Gastroesophageal sphincter (tissue), 3 donors: ENCODE measurements at regions not wholly inside any gene's neighbourhood (a gene's known extent, or its start where the extent isn't known, plus 50 kb on each side); places are given as distances from the start of the nearest gene placed in this dataset.

Source experiments
- EP300 ChIP-seq: sonication (generic); formaldehyde crosslinking; IDR thresholded peaks from one replicate; pipeline ENCODE4 v1.6.1; 2017; ENCODE audit warnings: antibody characterized with exemption, mild to moderate bottlenecking
- POLR2A ChIP-seq, 2 donors: fragments of 450-650 bp; IDR thresholded peaks; one replicate each; pipeline ENCODE4 v1.6.1; 2017; ENCODE audit warnings: antibody characterized with exemption in 2 of 2, mild to moderate bottlenecking in 2 of 2, moderate library complexity in 1 of 2
- POLR2AphosphoS5 ChIP-seq: sonication (generic); formaldehyde crosslinking; IDR thresholded peaks from one replicate; pipeline ENCODE4 v1.6.1; 2017; ENCODE audit warnings: antibody characterized with exemption
- TF ChIP-seq, protein P1 (sequence below), 4 experiments: fragments of 200-600 bp in 2 of 4; fragments of 450-650 bp in 2 of 4; sonication (generic) in 1 of 4; IDR thresholded peaks; one replicate each; pipeline ENCODE4 v1.5.1; 2017 to 2019; ENCODE audit warnings: antibody characterized with exemption in 4 of 4, mild to moderate bottlenecking in 2 of 4, moderate library complexity in 2 of 4

DNA sequence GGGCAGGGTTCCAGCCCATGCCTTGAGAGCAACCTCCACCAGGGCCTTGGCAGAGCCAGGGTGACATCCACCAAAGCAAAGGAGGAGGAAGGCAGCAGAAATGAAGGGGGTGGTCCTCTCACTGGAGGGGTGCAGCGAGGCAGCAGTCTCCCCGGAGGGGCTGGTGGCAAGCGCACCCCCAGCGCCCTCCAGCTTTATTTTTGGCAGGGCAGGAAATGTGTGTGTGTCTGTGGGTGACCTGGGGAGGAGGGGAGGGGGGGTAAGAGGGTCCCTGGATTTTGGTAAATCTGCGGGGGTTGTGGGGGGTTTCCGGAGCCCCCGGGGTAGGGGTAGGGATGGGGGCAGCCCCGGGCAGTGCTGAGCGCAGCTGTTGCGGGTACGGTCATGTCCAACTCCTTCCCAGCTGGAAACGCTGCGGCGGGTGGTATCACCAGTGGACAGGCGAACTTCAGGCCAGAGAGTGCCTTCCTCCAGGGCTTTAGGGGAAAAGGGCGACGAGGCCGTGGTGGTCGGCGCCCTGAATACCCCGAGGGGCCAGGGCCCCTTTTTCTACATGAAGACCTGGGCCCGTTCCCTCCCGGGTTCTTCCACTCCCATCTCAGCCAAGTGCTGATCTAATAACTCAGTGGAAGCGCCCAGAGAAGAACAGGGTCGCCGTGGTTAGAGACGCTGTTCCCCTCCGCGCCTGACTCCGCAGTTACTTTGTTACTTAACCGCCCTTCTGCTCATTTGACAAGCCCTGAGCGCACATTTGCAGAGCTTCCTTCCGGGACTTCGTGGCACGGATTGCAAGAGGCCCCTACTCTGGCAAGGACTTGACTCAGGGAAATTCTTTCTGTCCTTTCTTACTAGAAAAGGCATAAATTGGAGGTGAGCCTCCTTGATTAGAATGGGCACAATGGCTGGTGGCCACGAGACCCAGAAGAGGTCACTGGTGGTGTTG, 55.2 kb downstream of the FOS start:
- TF ChIP-seq POLR2A (IDR thresholded peaks at IDR 0.05) (peak; percentile 25 to 28), POLR2AphosphoS5 (no peak), EP300 (no peak)
- TF ChIP-seq, protein P1, sequence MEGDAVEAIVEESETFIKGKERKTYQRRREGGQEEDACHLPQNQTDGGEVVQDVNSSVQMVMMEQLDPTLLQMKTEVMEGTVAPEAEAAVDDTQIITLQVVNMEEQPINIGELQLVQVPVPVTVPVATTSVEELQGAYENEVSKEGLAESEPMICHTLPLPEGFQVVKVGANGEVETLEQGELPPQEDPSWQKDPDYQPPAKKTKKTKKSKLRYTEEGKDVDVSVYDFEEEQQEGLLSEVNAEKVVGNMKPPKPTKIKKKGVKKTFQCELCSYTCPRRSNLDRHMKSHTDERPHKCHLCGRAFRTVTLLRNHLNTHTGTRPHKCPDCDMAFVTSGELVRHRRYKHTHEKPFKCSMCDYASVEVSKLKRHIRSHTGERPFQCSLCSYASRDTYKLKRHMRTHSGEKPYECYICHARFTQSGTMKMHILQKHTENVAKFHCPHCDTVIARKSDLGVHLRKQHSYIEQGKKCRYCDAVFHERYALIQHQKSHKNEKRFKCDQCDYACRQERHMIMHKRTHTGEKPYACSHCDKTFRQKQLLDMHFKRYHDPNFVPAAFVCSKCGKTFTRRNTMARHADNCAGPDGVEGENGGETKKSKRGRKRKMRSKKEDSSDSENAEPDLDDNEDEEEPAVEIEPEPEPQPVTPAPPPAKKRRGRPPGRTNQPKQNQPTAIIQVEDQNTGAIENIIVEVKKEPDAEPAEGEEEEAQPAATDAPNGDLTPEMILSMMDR (IDR thresholded peaks at IDR 0.05): no peak
